ENCODE measurements at regions not wholly inside any gene's neighbourhood (a gene's known extent, or its start where the extent isn't known, plus 50 kb on each side); places are given as distances from the start of the nearest gene placed in this dataset.
"Not testable (repeated sequence)": the region's sequence is repeated elsewhere in the genome, so short reads cannot be mapped to it uniquely, and the experiment has no call there.

DNA sequence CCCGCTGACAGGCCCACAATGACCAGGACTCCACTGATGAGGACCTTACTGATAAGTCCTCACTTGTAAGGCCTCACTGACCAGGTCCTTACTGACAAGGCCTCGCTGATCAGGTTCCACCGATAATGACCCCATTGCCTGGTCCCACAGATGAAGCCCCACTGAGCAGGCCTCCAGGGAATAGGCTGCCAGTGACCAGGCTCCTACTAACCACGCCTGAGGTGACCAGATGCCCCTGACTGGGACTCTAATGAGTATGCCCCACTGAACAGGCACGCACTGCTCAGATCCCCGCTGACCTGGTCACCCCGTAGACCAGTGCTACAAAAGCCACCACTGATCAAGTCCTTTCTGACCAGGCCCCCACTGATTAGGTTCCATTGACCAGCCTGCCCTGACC is 241.2 kb downstream of the POTED start:
- TF ChIP-seq, protein P1, sequence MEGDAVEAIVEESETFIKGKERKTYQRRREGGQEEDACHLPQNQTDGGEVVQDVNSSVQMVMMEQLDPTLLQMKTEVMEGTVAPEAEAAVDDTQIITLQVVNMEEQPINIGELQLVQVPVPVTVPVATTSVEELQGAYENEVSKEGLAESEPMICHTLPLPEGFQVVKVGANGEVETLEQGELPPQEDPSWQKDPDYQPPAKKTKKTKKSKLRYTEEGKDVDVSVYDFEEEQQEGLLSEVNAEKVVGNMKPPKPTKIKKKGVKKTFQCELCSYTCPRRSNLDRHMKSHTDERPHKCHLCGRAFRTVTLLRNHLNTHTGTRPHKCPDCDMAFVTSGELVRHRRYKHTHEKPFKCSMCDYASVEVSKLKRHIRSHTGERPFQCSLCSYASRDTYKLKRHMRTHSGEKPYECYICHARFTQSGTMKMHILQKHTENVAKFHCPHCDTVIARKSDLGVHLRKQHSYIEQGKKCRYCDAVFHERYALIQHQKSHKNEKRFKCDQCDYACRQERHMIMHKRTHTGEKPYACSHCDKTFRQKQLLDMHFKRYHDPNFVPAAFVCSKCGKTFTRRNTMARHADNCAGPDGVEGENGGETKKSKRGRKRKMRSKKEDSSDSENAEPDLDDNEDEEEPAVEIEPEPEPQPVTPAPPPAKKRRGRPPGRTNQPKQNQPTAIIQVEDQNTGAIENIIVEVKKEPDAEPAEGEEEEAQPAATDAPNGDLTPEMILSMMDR (IDR thresholded peaks at IDR 0.05): not testable (repeated sequence)
- TF ChIP-seq POLR2AphosphoS5, TCF7L2 (IDR thresholded peaks at IDR 0.05; ENCODE audit: low read depth, low read length): not testable (repeated sequence)

Measured in Panc1 (cell line).